ENCODE measurements at regions not wholly inside any gene's neighbourhood (a gene's known extent, or its start where the extent isn't known, plus 50 kb on each side); places are given as distances from the start of the nearest gene placed in this dataset.

- no peak for DNase-seq (ENCODE audit: low read depth)
These were observed 148.6 kb upstream of the LINGO1 start for GRCh38 chr15:77781151-77781945.

DNA sequence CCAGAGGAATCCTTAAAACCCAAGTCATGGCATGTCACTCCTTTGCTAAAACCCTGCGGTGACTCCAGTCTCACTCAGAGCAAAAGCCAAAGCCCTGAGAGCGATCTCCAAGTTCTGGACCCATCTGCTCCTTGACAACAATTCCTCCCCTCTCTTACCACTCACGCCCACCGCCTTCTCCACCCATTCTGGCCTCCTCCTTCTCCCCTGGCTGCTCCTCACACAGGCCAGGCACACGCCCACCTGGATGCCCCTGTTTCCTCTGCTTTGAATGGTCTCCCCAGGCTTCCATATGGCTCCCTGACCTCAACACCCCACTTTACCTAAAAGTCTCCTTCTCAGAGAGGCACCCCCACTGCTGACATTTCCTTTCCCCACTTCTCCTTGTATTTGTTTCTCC is 146.1 kb upstream of the LINGO1 start:
- DNase-seq (ENCODE audit: low read depth), result no peak
- TF ChIP-seq, protein P1, sequence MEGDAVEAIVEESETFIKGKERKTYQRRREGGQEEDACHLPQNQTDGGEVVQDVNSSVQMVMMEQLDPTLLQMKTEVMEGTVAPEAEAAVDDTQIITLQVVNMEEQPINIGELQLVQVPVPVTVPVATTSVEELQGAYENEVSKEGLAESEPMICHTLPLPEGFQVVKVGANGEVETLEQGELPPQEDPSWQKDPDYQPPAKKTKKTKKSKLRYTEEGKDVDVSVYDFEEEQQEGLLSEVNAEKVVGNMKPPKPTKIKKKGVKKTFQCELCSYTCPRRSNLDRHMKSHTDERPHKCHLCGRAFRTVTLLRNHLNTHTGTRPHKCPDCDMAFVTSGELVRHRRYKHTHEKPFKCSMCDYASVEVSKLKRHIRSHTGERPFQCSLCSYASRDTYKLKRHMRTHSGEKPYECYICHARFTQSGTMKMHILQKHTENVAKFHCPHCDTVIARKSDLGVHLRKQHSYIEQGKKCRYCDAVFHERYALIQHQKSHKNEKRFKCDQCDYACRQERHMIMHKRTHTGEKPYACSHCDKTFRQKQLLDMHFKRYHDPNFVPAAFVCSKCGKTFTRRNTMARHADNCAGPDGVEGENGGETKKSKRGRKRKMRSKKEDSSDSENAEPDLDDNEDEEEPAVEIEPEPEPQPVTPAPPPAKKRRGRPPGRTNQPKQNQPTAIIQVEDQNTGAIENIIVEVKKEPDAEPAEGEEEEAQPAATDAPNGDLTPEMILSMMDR (IDR thresholded peaks at IDR 0.05; ENCODE audit: insufficient read depth, low read depth, low read length), result no peak
- no peak overlapping the region for H3K4me3 ChIP-seq (ENCODE audit: low read depth, low read length)

More at GRCh38 chr15:77781151-77781945, 148.6 kb upstream of the LINGO1 start:
- TF ChIP-seq, protein P1 (IDR thresholded peaks at IDR 0.05; ENCODE audit: insufficient read depth, low read depth, low read length), result no peak
- no peak overlapping the region for H3K4me3 ChIP-seq (ENCODE audit: low read depth, low read length)

DNA sequence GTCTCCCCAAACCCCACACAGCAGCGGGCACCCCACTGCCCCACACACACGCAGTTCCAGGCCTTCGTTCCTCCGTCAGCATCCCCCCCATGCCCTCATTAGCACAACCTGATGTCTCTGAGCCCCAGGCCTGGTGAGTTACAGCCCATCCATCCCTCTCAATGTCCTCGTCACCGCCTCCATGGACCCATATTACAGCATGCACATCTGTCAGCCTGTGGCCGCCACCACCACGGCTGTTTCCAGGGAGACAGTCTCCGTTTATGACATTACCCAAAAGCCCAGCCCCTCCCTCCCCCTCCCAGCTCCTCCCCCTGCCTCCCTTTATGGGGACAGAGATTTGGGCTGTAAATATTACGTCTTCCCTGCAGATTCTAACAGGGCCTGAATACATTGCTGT is 143.1 kb upstream of the LINGO1 start:
- DNase-seq (ENCODE audit: low read depth), result no peak
- TF ChIP-seq, protein P1 (IDR thresholded peaks at IDR 0.05; ENCODE audit: insufficient read depth, low read depth, low read length), result no peak
- no peak overlapping the region for H3K4me3 ChIP-seq (ENCODE audit: low read depth, low read length)

- DNase-seq (ENCODE audit: low read depth), result no peak
- H3K4me3 ChIP-seq (ENCODE audit: low read depth, low read length), result no peak overlapping the region
- TF ChIP-seq, protein P1 (IDR thresholded peaks at IDR 0.05; ENCODE audit: insufficient read depth, low read depth, low read length), result no peak
These were observed 142.7 kb upstream of the LINGO1 start for GRCh38 chr15:77775373-77775772.

DNA sequence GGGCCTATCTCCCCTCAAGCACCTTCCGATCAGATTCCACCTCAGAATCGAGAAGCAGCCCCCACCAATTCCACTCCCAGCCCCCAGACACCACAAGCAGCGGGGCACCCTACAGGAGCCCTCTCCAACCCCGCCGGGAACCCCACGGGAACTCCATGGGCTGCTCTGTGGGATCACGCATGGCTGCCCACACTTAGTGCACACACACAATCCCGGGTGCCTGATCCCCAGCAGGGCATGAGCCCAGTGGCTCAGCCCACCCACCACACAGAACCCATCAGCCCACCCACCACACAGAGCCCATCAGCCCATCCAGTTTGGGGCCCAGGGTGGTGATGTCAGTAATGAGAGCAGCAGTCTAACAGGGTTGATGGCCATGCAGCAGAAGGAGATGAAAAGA is 141.6 kb upstream of the LINGO1 start:
- TF ChIP-seq, protein P1 (IDR thresholded peaks at IDR 0.05; ENCODE audit: insufficient read depth, low read depth, low read length), result no peak

GRCh38 chr15:77773903-77774302 is 141.2 kb upstream of the LINGO1 start:
- no peak for DNase-seq (ENCODE audit: low read depth)
- H3K4me3 ChIP-seq (ENCODE audit: low read depth, low read length), result no peak overlapping the region
- TF ChIP-seq, protein P1 (IDR thresholded peaks at IDR 0.05; ENCODE audit: insufficient read depth, low read depth, low read length), result no peak

More for the DNA sequence above, 141.6 kb upstream of the LINGO1 start:
- no peak overlapping the region for H3K4me3 ChIP-seq (ENCODE audit: low read depth, low read length)
- DNase-seq (ENCODE audit: low read depth), result no peak

Measured in fibroblast of villous mesenchyme (primary cell).